Stimulated activated CD8-positive, alpha-beta memory T cell treated with anti-CD3 and anti-CD28 coated beads, Interleukin-15, amount 100 ng/mL, for 1 hour (primary cell): ENCODE measurements at regions not wholly inside any gene's neighbourhood (a gene's known extent, or its start where the extent isn't known, plus 50 kb on each side); places are given as distances from the start of the nearest gene placed in this dataset.
A peak's percentile ranks its signal among the peaks of the same experiment; 100 is the strongest.
"Not testable (repeated sequence)": the region's sequence is repeated elsewhere in the genome, so short reads cannot be mapped to it uniquely, and the experiment has no call there.

Source experiments
- DNase-seq: peaks from one replicate; pipeline ENCODE4 v3.0.0-alpha.2; 2020; ENCODE audit warnings: low read depth

DNA sequence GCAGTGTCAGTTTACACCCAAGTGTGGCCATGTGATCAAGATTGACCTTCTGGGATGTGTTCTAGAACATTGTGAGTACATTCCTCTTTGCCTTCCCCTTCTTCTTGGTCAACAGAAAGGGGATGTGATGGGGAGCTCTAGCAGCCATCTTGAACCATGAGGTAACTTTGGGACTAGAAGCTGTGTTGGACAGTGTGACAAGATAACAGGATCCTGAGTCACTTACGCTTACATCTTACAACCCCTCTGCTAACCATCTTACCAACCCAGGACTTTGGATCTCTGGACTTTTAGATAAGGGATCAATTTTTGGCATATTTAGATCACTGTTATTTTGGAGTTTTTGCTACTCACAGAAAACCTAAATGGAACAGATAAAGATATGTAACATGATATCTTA is 625.6 kb downstream of the BCOR start:
- no peak for DNase-seq

DNA sequence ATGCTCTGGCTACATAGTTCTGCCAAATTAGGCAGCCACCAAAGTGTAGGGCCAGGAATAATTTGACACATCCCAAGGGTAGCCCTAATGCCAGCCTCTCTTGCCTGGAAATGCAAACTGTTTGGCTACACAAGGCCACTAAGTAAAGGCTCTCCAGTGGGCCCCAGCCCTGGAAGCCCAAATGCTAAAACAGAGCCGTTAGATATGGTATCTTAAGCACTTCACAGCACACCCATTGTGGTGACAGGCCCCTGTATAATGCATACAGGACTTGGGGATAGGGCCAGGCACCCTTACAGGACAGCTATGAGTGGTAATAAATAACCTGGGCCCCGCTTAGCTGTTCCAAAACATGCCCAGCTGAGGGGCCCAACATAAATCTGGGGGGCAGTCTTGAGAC is 623.9 kb downstream of the BCOR start:
- no peak for DNase-seq

DNA sequence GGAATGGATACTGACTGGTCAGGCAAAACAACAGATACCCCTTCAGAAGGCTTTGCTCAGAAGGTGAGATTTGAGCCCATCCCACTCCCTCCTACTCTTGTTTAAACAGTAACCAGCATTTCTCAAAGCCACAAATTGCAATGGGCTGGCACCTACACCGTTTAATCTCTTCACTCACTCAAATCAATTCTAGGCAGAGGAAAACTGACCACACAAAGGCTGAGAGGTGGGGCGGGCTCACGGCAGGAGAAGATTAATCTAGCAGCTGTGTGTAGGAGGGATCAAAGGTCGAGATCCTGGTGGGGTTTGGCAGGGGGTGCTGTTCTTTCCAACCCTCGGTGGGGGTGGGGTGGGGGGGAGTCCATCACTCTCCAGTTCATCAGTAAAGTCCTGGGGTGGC is 622.4 kb downstream of the BCOR start:
- no peak for DNase-seq

DNA sequence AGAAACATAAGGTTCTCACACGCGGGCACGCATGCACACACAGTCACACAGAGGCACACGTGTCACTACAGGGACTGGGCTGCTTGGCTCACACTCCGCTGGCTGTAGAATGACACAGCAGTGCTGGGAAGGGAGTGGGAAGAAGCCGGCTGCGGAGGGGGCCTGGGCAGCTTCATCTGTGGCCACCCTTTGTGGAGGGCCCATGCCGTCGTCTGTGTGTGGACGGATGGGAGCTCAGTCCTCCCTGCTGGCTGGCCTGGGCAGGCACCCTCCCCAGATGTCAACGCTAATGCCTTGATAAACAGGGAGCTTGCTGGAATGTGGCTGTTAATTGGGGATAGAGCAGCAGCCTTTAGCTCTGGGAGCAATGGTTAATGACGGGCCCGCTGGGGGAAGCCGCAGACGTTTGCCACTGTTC is 621.1 kb downstream of the BCOR start:
- no peak for DNase-seq

DNA sequence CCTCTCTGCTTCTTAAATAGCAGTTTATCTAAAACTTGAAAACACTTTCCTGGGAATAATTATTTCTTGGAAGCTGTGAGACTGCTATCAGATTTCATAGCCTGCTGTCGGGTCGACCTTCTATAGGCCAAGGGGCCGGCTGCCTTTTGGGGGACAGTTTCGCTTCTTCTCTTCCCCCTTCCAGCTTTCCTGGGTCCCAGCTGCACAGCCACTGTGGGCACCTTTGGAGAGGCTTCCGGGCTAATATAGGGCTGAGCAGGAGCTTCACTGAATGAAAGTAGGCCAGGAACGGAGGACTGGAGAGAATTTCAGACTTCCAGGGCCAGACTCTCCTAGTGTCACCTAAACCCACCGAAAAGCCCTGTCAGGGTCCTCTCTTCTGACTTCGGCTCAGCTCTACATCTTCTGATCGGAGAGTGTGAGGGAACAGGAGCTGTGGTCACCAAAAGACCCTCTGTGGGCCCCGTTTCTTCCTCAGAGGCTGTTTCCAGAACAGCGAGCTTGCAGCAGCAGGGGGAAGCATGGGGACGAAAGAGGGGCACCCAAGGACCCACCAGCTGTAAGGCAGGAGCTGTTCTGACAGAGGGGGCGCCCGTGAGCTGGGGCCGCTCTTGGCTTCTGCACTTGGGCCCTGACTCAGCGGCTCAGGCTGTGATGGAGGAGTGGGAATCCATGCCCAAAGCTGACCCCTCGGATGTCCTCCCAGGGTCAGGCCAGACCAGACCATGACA is 620.6 kb downstream of the BCOR start:
- no peak for DNase-seq

DNA sequence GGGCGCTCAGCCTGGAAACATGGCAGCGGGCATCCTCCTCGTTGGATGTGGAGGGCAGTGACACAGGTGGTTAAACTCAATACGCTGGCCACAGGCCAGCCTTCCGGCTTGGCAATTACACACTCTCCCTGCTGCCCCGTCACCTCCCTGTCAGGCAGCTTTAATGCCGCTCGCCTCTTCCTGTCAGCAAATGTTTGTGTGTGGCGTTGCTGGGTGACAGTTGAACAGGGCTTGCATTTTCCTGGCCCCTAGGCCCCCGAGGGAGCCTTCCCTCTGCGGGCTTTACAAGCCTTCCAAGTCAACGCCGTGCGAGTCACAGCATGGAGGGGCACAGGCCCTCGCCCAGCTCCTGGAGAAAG is 620.0 kb downstream of the BCOR start:
- no peak for DNase-seq

DNA sequence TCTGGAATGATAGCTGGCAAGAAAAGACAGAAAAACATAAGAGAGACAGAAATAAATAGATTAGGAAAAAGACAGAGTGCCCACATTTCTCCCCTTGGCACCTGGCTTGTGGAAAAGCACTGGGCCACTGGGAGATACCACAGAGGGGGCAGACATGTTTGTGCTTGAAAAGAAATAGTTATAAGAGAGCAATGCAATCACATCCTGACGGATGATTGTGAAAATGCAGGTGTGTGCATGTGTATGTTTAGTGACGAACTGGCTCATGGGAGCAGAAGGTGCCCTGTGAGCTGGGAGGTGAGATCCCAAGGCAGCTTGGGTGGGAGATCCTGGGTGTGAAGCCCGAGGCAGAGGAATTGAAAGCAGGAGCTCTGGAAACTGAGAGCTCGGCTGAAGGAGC is 617.9 kb downstream of the BCOR start:
- DNase-seq, result no peak

DNA sequence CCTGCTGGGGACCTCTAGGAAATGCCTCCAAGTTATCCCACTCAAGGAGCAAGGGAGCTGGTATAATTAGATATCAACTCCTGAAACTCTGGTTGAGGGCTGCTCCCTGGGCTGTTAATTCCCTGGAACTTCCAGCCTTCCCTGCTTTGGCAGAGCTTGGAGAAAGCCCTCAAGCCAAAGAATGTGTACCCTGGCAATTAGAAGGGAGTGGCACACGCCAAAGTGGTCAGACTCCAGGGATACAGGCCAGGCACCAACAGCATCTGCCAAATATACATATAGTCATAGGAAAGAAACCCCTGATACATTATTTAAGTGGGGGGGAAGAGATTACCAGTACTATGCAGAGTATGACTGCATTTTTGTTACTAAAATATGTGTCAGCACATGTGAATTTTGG is 616.8 kb downstream of the BCOR start:
- DNase-seq, result no peak

DNA sequence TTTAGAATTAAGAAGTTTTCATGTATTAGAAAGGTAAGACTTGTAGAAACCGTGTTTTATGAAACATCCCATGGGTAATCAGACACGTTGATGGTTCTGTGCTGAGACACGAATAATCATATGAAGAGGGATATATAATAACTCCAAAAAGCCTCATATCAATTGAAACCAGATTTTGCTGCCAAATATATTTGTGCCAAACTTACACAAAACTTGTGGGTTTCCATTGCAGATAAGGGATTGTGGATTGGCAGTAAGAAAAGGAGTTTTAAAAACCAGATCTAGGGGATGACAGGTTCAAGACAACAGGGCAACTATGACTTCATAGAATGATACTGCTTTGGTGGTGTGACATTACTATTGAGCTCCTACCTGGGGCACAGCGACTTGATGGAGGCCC is 616.1 kb downstream of the BCOR start:
- DNase-seq, result no peak

DNA sequence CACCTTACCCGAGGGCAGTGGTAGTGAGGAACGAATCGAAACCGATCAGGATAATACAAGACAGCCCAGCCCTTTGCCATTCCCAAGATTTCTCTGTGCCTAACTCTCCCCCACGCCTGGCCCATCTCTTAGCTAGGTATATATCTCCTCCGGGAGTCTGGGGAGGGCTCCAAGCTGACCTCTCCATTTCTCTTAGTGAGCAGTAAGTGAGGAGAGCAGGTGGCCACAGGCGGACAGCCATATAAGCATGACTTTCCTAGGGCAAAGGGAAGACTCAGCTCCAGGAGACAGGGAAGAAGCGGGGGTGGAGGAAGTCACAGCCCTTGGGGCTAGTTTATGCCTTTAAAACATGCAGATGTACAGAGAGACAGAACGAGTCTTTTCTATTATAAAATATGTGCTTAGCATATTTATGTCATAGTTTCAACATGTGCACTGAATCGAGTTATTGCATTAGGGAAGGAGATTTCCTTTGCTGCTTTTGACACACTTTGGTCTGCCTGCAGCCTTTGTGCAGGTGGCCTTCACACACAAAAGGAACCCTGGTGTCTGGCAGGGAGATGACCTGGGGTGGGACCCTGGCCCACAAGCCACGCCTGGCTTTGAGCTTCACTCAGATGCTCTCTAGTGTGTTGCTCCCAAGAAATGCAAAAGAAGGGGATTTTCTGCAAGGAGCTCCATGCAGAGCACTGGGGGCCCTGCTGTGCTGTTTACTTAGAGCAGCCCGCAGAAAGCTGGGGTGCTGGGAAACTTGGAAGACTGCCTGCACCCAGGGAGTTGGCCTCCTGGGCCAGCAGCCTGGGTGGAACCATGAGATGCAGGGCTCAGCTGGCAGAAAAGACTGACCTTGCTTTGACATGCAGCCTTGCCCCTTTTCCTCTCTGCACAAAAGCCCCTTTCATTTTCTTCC is 613.3 kb downstream of the BCOR start:
- no peak for DNase-seq

DNA sequence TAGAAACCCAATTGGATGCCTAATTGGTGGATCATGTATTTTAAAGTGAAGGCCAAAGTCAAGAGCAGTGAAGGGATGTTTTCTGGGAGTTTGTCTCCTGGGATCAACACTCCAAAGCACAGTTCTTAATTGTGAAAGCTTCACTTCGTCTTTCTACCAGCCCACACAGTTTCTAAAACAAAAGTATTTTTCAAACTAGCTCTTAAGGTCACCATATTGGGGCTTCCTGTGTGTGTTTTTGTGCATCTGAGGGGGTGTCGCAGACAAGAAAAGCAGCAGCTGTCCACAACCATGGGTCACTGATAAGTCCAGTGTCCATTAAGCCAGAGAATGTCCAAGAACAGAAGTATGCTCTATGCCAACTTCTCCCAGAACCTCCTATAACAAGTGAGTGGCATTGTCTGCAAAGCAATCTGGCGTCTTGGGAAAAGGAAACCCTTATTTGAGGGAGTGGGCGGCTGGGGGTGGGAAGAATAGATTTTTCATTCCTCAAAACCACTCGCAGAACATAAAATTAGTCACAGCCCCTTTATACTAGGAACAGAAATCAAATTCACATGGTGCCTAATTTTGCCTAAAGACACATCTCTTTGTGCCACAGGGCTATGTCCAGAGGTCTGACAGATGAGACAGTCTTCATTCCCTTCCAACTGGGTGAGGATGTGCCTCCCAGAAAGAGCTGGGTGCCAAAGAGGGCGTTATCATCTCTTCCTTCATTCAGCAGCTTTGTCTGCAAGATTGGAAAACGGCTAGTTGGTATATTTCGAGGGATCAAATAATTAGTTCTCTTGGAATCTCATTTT is 610.4 kb downstream of the BCOR start:
- DNase-seq, result no peak

DNA sequence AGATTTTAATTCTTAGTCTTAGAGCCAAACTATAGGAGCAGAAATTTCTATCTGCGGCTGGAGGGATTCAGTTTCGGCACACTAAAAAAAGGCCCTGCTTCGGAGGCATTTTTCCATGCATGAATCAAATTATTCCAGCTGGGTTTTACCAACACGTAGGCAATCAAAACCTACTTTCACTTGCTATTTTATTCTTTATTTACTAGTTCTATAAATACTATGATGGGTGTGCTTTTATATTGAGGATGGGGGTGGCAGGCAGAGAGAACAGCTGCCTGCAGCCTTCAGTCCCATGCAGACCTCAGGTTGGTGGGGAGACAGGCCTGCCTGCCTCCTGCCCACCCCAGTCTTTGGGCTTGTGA is 609.8 kb downstream of the BCOR start:
- no peak for DNase-seq

DNA sequence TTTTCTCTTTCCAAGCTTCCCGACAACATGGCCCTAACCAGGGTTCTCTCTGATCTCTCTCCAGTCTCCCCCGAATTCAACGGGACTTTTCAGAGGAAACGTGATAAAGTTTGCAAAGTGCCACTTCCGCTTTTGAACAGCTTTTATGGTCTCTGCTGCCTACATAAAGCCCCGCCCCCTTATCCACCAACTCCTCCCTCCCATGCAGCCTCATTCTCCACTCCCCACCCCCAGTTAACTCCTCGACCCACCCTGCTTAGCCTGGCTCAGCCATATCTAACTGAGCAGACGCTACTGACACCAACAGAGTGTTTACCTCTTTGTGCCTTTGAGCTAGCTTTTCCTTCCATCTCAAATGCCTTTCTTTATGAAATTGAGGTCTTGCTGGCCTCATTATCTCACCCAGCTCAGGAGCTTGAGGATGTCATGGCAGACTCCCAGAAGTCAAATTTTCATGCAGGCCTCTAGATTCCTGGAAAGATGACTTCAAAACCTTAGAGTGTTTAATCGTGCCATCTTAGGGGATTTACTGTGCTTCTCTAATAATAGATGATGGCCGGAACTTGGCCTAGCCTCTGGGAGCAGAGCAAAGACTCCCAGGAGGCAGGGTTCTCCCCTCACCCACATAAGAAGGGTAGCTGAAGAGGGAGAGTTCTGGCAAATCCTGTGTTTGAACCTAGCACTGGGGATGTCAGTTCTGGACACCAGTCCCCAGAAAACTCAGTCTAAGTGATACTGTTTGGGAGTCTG is 606.0 kb downstream of the BCOR start:
- peak; percentile 4 for DNase-seq

DNA sequence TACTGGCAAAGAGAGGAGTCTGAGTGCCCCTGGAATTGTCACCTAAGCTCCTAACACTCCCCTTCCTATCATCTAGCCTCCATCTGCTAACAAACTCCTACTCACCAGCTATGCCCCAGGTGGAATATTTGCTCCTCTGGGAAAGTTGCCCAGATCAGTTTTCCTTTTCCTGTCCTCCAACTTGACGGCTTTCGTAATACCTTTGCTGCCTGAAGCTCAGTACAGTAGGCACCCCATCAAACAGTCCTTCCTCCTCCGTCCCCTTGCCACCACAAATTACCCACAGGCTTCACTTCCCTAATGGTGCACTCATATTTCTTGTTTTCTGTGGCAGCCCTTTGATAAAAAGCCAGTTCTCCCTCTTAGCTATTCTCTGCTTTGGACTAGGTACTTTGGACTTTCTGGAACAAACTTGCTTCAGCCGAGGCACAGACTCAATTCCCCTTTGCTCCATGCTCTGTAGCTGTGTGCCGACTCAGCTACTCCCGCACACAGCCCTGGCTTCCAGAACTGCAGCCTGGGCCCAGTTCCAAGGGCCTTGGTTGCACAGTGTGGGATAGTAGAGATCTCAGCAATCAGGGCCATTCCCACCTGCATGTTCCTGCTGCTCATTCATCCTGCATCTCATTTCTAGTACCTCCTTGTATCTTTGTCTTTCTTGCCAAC is 605.1 kb downstream of the BCOR start:
- no peak for DNase-seq

DNA sequence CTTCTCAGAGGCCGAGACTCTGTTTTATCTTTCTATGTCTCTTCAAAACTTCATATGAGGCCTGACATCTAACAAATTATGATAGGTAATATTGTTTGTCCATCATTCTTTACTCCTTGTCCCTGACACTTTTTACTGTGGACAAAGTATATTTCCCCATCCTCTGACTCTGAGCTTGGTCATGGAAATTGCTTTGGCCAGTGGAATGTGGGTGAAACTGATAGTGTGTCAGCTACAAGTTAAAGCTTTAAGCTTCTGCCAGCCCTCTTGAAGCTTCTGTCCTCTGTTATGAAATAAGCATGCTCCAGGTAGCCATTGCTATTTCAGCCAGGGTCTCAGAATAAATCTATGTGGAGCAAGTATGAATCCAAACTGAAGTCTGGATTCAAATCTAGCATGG is 604.6 kb downstream of the BCOR start:
- DNase-seq, result no peak

DNA sequence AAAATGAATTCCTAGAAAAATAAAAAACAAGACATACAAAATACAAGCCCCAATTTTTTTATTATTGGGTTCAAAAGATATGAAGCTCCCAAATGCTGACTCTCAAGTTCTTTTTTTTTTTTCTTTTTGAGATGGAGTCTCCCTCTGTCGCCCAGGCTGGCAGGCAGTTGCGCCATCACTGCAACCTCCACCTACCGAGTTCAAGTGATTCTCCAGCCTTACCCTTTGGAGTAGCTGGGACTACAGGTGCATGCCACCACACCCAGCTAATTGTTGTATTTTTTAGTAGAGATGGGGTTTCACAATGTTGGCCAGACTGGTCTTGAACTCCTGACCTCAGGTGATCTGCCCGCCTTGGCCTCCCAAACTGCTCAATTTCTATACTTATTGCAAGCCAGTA is 600.6 kb downstream of the BCOR start:
- DNase-seq, result not testable (repeated sequence)

DNA sequence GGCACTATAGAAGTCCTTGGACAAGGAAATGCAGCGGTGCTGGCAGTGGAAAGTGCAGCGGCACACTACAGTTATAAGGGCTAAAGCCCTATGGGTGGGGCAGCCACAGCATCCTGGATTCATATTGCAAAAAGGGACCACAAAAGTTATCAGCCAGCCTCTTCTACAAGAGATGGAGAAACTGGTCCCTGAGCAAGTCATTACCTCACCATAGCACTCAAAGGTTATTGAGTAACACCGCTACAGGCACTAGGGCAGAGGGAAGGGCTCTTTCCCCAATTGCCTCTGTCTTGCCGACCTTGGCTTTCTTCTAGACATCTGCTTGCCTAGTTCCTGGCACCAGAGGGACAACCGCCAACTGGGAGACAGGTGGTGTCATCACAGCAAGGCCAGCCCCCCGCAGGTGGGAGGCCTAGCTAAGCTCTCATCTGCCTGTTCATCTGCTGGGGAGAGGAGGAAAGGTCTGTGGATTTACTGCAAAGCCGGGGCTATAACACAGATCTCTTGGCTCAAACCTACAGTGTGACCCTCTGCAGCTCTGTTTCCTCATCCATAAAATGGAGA is 600.0 kb downstream of the BCOR start:
- no peak for DNase-seq

DNA sequence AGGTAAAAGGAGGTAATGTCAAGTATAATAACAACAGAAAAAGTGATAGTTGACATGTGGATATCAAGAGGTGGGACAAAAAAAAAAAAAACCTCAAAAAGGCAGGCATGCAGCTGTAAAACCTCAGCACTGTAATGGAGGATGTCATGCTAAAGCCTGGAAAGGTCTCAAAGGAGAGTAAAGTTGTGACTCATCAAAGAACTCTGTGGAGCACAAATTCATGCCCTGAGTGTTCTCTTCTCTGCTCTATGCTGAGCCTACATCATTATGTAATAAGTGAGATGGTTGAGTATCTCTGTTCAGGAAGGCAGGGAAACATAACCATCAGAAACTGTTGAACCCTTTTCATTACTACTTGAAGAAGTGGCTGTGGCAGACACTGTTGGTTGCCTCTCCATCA is 597.8 kb downstream of the BCOR start:
- no peak for DNase-seq

DNA sequence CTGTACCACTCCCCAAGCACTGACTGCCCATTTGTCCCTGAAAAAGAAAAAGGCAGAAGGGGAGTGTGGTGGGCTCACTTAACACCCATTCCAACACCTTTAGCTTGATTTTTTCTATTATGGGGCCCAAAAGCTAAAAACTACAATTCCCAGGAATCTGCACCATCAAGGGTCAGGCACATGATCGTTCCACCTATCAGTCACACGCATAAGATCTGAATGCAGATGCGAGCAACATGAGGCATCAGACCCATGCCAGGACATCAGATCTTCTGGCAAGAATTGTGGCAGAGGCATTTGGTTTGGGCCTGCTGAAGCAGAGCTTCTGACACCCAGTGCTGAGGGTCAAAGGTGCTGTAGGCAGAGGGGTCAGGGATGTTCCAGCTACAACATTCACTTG is 595.9 kb downstream of the BCOR start:
- DNase-seq, result no peak

DNA sequence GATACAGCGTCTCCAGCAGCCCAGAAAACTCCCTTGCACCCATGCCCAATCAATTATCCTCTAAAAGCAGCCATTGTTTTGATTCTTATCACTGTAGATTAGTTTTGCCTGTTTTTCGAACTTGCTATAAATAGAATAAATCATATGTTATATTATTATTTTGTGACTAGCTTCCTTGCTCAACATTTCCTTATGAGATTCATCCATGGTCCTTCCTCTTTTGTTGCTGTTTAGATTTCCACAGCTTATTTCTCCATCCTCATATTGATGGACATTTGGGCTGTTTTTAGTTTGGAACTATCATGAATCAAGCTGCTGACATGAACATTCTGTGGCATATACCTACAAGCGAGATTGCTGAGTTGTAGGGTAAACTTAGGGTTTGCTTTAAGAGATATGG is 595.3 kb downstream of the BCOR start:
- no peak for DNase-seq

DNA sequence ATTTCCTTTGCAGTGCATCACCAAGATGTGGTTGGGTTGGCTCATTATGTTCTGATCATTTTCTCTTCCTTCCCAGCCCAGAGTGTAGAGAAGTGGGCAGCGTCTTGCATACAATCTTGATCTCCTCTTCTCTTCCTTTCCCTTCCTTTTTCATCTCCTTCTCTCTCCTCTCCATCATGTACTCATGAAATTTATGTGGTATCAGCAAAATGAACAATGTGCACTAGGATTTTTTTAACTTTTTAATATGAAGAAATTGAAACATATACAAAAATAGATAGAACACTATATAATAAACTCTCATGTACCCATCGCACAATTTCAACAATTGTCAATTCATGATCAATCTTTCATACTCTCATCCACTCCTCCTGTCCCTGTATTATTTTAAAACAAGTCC is 593.5 kb downstream of the BCOR start:
- DNase-seq, result no peak
